Dermis microvascular lymphatic vessel endothelial cell (primary cell): ENCODE measurements at regions not wholly inside any gene's neighbourhood (a gene's known extent, or its start where the extent isn't known, plus 50 kb on each side); places are given as distances from the start of the nearest gene placed in this dataset.
A peak's percentile ranks its signal among the peaks of the same experiment; 100 is the strongest.

Experiments used
- DNase-seq, 2 donors: peaks; one replicate each; pipeline versions ENCODE4 v3.0.0 to v3.0.0-alpha.2; 2010; ENCODE audit warnings: low read depth in 2 of 2

DNA sequence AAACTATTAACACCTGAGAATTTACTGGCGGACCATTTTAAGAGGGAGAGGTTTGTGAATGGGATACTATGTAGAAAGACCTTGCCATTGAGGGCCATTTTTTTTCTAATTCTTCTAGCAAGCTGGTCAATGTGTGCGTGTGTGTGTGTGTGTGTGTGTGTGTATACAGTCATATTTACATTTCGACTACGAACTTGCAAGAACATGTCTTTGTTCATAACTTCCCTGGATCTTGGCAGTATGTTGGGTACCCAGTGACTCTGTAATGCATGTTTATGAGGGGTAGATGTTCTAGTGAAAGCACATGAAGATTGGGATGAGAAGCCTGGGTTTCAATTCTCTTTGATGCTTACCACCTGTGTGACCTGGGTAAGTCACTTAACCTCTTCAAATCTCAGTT lies 133.6 kb downstream of the UBE2E3 start:
- DNase-seq = no peak

- DNase-seq = no peak
These were observed 135.9 kb downstream of the UBE2E3 start for GRCh38 chr2:181116261-181116660.

GRCh38 chr2:181117206-181117925 lies 137.0 kb downstream of the UBE2E3 start:
- no peak for DNase-seq

- DNase-seq = no peak
These were observed 140.2 kb downstream of the UBE2E3 start for GRCh38 chr2:181120625-181121024.

DNA sequence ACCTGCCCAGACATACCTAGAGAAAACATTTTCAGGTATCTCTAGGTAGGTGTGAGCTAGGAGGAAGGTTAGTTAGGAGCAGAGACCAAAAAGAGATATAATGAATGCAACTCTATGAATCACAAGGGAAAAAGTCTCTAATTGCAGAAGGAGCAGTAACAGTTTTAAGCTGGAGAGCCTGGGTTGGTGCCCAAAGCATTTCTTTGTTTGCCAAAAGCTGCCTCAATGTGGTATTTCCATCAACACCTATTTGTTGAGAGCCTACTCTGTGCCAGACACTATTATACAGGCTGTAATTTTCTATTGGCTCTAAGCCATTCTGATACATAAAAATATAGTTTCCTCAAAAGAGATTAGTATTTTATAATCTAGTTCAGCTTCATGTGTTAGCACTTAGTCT lies 141.6 kb downstream of the UBE2E3 start:
- DNase-seq = no peak

DNA sequence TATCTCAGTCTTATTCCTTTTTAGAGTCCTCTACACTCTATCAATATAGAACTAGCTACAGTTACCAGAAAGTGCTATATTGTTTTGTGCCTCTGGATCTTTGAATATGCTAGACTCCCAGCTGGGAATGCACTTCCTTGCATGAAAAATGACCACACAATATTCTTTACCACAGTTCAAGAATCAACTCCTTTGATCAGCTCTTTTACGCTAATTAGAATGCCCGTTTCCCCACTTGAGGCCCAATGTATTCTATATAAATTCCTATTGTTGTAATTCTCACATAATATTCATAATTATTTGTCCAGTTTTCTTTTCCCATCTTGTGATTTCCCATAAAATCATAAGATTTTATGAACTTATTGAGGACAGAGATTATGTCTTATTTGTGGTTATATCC lies 142.2 kb downstream of the UBE2E3 start:
- no peak for DNase-seq

- DNase-seq = peak in 1 of 2 donors; percentile 54
These were observed 143.4 kb downstream of the UBE2E3 start for GRCh38 chr2:181123798-181124231.

GRCh38 chr2:181124497-181124896 lies 144.1 kb downstream of the UBE2E3 start:
- no peak for DNase-seq

- DNase-seq = no peak
These were observed 145.0 kb downstream of the UBE2E3 start for GRCh38 chr2:181125359-181125758.

GRCh38 chr2:181126311-181126868 lies 146.0 kb downstream of the UBE2E3 start:
- no peak for DNase-seq

- DNase-seq = no peak
These were observed 147.8 kb downstream of the UBE2E3 start for GRCh38 chr2:181128199-181128598.

DNA sequence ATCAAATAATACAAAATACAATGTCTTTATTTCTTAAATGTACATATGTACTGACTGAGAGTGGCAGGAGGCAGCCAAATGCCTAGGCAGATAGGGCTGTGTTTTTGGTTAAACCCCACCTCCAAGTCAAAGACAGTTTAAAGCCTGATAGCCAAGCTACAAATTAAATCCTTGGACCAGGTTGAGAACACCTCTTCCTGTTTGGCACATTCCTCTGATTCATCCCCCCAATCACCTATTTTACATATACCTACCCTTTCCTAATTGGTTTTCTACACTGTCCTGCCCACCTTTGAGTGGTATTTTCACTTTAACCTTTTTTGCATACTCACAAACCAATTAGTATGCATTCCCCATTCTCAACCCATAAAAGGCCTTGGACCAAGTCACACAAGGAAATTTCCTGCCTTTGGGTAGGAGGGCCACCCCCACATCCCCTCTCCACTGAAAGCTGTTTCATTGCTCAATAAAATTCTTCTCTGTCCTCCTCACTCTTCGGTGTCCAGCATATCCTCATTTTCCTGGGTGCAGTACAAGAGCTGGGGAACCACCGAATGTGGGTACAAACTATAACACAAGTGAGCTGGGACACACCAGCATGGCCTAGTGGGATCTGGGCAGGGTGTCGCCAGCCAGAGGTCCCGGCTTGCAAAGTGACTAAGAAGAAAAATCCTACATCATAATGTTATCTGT lies 149.1 kb downstream of the UBE2E3 start:
- DNase-seq = no peak

DNA sequence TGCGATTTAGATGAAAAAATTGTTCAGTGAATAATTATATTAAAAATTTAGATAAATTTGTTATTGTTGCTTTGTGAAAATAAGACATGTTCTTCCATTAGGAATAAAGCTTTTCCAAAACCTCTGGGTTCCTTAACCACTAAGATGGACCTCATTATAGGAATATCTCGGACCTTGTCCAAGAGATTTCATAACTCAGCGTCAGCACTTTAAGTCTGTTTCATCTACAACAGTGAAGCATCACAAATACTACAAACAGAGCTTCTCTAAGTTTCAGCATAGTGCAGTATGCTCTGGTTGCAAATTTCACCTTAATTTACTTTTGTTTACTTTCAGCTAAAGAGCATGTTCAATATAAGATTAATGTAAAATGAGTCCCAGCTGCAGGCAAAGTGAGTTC lies 150.3 kb downstream of the UBE2E3 start:
- no peak for DNase-seq

DNA sequence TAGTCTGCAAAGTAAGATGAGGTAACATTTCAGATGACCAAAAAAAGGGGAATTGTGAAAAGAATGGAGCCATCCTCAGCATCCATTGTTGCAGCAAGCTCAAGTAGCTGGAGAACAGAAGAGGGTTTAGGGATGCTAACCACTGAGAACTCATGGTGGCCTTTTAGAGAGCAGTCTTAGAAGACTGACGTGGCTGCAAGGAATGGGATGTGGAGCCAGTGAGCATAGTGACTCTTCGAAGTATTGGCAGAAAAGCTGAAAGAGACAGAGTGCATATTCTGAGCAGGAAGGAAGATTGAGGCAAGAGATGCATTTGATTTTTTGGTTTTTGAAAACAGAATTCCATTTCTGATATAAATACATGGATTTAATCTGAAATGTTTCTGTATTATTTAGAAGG lies 151.2 kb downstream of the UBE2E3 start:
- no peak for DNase-seq

DNA sequence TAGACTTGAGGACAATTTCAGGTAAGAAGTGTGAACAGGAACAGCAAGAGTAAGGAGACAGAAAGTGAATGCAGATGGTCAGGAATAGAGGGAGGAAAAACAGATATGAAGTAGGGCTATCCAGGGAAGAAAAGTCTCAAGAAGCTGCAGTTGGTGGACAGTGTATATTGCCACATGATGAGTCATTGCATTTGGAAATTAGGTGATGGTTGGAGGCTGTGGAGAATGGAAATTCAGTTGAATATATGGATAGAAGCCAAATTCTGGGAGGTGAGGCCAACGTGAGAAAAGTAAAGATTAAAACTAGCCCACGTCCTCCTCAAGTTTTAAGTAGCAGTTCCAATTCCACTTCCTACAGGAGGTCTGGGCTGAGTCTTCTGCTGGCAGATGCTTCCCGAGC lies 158.4 kb downstream of the UBE2E3 start:
- DNase-seq = no peak

DNA sequence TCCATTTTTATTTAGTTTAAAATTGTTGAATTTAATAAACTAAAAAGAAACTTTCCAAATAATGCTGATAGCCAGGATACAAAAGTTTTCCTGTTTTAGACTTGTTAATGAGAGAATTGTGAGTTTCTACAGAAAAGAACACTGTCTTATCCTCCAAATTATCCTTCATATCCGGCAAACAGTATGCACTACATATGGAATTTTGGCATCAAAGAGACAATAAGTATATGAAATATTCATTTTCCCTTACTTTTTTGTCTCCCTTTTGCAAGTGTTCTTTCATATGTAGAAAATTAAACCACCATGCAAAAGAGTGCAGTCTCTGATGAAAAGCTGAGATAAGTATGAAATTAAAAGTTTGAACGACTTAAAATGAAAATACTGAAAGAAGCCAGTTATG lies 159.4 kb downstream of the UBE2E3 start:
- DNase-seq = no peak

DNA sequence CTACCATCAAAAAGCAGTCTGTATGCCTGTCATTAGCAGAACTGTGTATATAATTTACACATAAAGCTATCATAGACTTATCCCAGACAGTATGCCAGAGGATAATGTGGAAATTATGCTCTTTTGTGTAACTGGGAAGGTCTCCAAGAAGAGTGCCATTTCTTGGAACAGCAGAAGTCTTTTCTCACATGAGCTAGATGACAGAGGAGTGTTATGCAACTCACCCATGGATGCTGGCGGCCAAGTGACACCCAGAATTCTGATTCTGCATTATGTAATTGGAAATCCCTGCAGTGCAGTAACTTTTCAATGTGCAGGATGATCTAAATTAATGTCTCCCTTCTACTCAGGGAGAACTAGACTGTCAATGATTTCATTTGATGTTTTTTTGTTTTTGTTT lies 160.0 kb downstream of the UBE2E3 start:
- DNase-seq = no peak

- DNase-seq = no peak
These were observed 160.5 kb downstream of the UBE2E3 start for GRCh38 chr2:181140928-181141327.

DNA sequence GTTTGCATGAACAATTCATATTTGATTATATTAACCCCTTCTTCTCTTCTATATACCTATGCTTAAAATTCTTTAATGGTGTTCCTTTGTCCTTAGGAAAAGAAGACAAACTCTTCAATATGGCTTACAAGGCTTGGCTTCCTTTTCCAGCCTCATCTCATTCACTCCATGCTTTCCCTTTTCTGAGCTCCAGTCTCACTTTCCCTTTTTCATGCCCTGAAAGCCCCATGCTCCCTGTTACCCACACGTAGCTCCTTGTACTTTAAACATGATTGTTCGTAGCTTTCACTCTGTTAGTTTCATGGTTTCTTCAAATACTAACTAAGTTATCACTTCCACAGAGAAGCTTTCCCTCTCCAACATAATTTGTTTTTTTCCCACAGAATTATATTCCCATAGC lies 161.3 kb downstream of the UBE2E3 start:
- no peak for DNase-seq

GRCh38 chr2:181142514-181142913 lies 162.1 kb downstream of the UBE2E3 start:
- no peak for DNase-seq

DNA sequence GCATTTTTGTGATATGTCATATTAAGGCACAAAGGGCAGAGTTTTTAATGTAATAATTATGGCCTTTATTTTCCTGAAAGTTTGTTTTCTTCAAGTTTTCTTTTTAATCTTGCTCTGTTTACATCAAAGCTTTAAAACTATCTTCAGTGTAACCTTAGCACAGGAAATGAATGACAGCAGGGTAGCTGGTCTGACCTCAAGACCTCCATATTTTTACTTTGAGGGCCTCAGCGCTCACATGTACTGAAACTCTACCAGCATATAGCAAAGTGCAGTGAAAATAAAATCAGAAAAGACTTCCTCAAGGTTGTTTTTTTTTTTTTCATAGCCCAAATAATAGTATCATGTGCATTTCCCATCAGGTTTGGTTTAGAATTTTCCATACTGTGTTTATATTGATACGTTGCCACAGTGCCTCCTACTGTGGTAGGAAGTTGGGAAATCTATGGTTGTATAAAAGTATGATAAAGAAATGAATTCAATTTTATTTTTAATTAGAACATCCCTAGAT lies 163.4 kb downstream of the UBE2E3 start:
- no peak for DNase-seq

- no peak for DNase-seq
These were observed 165.2 kb downstream of the UBE2E3 start for GRCh38 chr2:181145645-181146044.

DNA sequence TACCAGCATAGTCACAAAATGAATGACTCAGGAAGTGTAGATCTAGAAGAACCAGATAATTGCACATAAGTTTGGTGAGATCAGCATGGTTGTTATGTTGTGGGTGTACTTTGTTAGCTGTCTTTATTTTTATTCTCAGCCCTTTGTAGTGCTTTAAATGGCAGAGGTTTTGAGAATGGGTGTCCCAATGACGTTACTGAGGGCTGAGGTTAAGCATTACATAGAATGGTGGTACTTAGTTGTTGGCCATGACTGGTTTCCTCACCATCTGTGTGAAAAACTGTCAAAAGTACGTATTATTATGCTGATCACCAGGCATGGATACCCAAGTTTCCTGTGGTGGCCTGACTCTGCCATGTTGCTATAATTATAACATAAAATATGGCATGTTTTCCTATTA lies 165.8 kb downstream of the UBE2E3 start:
- DNase-seq = no peak
